Glutamatergic neuron (in vitro differentiated cells): ENCODE measurements at regions not wholly inside any gene's neighbourhood (a gene's known extent, or its start where the extent isn't known, plus 50 kb on each side); places are given as distances from the start of the nearest gene placed in this dataset.

Source experiments
- DNase-seq: peaks from one replicate; pipeline ENCODE4 v3.0.0; 2022
- H3K27ac Mint-ChIP-seq: one replicate; pipeline ENCODE4 v1.8.0; 2020; ENCODE audit warnings: mild to moderate bottlenecking, mixed read lengths, inconsistent platforms; ENCODE audit not compliant: unreplicated experiment
- H3K27me3 Mint-ChIP-seq: one replicate; pipeline ENCODE4 v1.8.0; 2020; ENCODE audit warnings: mild to moderate bottlenecking, moderate library complexity, mixed read lengths, inconsistent platforms; ENCODE audit not compliant: unreplicated experiment
- H3K36me3 Mint-ChIP-seq: one replicate; pipeline ENCODE4 v1.8.0; 2020; ENCODE audit warnings: mild to moderate bottlenecking, mixed read lengths, inconsistent platforms; ENCODE audit not compliant: unreplicated experiment
- H3K4me1 Mint-ChIP-seq: one replicate; pipeline ENCODE4 v1.8.0; 2020; ENCODE audit warnings: mild to moderate bottlenecking, low read depth, mixed read lengths, inconsistent platforms; ENCODE audit not compliant: unreplicated experiment
- H3K4me3 Mint-ChIP-seq: one replicate; pipeline ENCODE4 v1.8.0; 2020; ENCODE audit warnings: mild to moderate bottlenecking, mixed read lengths, inconsistent platforms; ENCODE audit not compliant: unreplicated experiment
- H3K9me3 Mint-ChIP-seq: one replicate; pipeline ENCODE4 v1.8.0; 2020; ENCODE audit warnings: mild to moderate bottlenecking, moderate library complexity, mixed read lengths, inconsistent platforms; ENCODE audit not compliant: unreplicated experiment
- CTCF ChIP-seq: fragments of 200-600 bp; sonication (generic); IDR thresholded peaks from one replicate; pipeline ENCODE4 v1.5.0; 2021; ENCODE audit not compliant: partially characterized antibody, unreplicated experiment

- Mint-ChIP-seq H3K27me3 (no peaks in the 10 kb centered on the region), H3K4me1 (no peaks in the 10 kb centered on the region), H3K36me3 (no peaks in the 10 kb centered on the region), H3K27ac (no peak overlapping the region), H3K4me3 (no peak overlapping the region), H3K9me3 (peaks cover 2% of the 10 kb centered on the region)
- no peak for DNase-seq
- TF ChIP-seq CTCF = no peak
These were observed 61.5 kb upstream of the LSM6 start for GRCh38 chr4:146114066-146114465.

GRCh38 chr4:146113171-146113570 lies 62.3 kb upstream of the LSM6 start:
- Mint-ChIP-seq H3K4me3 (no peak overlapping the region), H3K27ac (no peak overlapping the region), H3K4me1 (no peaks in the 10 kb centered on the region), H3K27me3 (no peaks in the 10 kb centered on the region), H3K9me3 (peaks cover 2% of the 10 kb centered on the region), H3K36me3 (no peaks in the 10 kb centered on the region)
- TF ChIP-seq CTCF = no peak
- DNase-seq = no peak

- H3K36me3 Mint-ChIP-seq = no peaks in the 10 kb centered on the region
- H3K27me3 Mint-ChIP-seq = no peaks in the 10 kb centered on the region
- peaks cover 2% of the 10 kb centered on the region for H3K9me3 Mint-ChIP-seq
- no peaks in the 10 kb centered on the region for H3K4me1 Mint-ChIP-seq
- TF ChIP-seq CTCF = no peak
- no peak overlapping the region for H3K4me3 Mint-ChIP-seq
- H3K27ac Mint-ChIP-seq = no peak overlapping the region
- no peak for DNase-seq
These were observed 63.1 kb upstream of the LSM6 start for GRCh38 chr4:146112389-146112788.

- Mint-ChIP-seq H3K27me3 (no peaks in the 10 kb centered on the region), H3K4me1 (no peaks in the 10 kb centered on the region), H3K4me3 (no peak overlapping the region), H3K9me3 (peaks cover 2% of the 10 kb centered on the region), H3K36me3 (no peaks in the 10 kb centered on the region), H3K27ac (no peak overlapping the region)
- TF ChIP-seq CTCF = no peak
- DNase-seq = no peak
These were observed 64.5 kb upstream of the LSM6 start for GRCh38 chr4:146110871-146111485.

GRCh38 chr4:146108756-146109155 lies 66.8 kb upstream of the LSM6 start:
- no peak overlapping the region for H3K4me3 Mint-ChIP-seq
- peaks cover 2% of the 10 kb centered on the region for H3K9me3 Mint-ChIP-seq
- no peaks in the 10 kb centered on the region for H3K4me1 Mint-ChIP-seq
- H3K27ac Mint-ChIP-seq = no peak overlapping the region
- DNase-seq = no peak
- no peaks in the 10 kb centered on the region for H3K27me3 Mint-ChIP-seq
- no peak for TF ChIP-seq CTCF
- H3K36me3 Mint-ChIP-seq = no peaks in the 10 kb centered on the region
